GM04504 (cell line): ENCODE measurements at regions not wholly inside any gene's neighbourhood (a gene's known extent, or its start where the extent isn't known, plus 50 kb on each side); places are given as distances from the start of the nearest gene placed in this dataset.
A peak's percentile ranks its signal among the peaks of the same experiment; 100 is the strongest.
"Not testable (repeated sequence)": the region's sequence is repeated elsewhere in the genome, so short reads cannot be mapped to it uniquely, and the experiment has no call there.

Experiments
- DNase-seq: peaks from one replicate; pipeline ENCODE4 v3.0.0-alpha.2; 2012; ENCODE audit warnings: low read depth

GRCh38 chr10:63848871-63849270 lies 327.7 kb downstream of the REEP3 start:
- DNase-seq, result not testable (repeated sequence)

- no peak for DNase-seq
Measured at GRCh38 chr10:63862860-63863259, 341.7 kb downstream of the REEP3 start.

GRCh38 chr10:63865210-63865609 lies 344.0 kb downstream of the REEP3 start:
- no peak for DNase-seq

GRCh38 chr10:63866075-63866746 lies 345.0 kb downstream of the REEP3 start:
- peak; percentile 17 for DNase-seq

- no peak for DNase-seq
Measured at GRCh38 chr10:63866747-63867140, 345.5 kb downstream of the REEP3 start.

GRCh38 chr10:63878428-63878827 lies 357.2 kb downstream of the REEP3 start:
- no peak for DNase-seq

GRCh38 chr10:63883861-63884260 lies 362.7 kb downstream of the REEP3 start:
- no peak for DNase-seq

GRCh38 chr10:63884426-63884825 lies 363.2 kb downstream of the REEP3 start:
- no peak for DNase-seq

GRCh38 chr10:63885156-63885555 lies 364.0 kb downstream of the REEP3 start:
- DNase-seq, result no peak

DNA sequence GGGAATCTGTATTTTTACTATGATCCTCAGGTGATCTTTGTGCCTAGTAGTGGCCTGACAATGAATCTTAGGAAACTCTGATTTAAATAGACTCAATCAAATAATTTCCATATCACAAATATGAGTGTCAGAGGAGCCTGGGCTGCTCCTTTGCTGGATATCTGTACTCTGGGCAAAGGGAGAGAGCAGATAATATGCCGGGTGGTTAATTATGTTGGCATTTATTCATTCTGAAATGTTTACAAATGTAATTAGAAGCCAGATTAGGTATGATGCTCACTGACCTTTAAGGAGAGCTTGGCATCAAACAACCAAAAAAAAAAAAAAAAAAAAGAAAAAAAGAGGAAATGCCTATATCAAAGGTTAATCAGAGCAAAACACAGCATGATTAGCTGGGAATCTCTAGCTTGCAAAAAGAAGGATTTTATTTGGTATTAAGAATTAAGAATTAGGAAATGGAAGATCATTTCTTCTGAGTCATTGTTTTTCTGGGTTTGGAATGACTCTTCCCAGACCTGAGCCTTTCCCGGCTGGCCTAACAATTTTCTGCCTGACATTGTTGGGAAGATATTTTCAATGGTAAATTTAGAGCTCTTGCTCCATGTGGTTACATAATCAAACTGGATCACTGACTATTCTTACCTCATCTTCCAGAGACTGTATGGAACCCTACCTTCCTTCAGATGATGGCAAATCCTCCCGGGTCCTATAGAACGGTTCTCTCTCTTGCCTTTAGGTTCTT lies 365.3 kb downstream of the REEP3 start:
- no peak for DNase-seq

DNA sequence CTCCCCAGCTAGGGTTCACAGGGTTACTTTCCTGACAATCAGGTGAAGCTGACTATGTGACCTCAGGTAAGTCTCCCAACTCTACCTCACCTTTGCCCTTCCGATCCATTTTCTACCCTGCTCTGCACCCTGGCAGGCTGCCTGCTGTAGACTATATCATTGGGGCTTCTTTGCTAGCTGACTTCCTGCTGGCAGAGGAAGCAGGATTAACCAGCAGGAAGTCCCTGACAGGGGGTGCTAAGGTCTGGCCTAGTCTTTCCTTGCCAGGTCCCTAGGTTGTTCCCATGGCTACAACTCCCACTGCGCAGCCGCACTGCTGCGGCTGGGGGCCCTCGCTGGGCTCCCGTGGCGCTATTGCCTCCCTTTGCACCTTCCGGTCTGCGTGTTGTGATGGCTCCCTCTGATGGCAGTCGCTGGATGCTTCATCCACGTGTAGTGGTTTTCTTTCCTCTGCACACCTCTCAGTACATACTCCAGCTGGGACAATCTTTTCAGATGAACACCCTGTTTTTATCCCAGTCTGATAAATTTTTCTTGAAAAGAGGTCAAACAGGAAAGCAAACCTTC lies 365.9 kb downstream of the REEP3 start:
- no peak for DNase-seq

DNA sequence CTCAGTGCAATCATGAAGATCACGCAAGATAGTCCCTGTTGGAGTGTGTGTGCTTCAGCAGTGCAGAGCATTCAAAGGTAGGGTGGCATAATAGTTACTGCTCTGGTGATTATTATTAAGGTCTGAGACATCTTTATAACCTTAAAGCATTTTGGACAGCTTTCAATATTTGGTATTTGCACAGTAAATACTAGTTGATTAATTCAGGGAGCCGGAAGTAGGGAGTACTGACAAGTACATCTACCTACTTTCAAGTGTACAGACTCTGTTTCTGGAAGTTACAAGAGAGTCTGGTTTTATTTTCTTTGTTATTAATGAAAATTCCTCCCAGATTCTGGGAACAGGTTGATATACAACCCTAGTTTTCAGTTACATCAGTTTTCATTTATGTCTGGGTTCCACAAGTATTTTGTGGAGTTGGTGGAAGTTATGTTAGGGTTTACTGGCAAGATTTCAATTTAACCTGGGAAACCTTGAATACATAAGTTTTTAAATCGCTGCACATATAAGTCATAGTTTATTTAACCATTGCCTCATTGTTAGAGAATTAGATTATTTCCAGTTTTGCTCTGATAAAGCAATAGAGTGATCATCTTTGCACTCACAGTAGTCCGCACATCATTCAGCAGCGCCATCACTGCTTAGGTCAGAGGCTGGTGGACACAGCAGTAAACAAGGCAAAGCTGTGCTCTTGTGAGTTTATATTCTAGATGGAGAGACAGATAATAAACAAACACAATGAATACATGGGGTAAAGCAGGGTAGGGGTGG lies 366.6 kb downstream of the REEP3 start:
- DNase-seq, result no peak

DNA sequence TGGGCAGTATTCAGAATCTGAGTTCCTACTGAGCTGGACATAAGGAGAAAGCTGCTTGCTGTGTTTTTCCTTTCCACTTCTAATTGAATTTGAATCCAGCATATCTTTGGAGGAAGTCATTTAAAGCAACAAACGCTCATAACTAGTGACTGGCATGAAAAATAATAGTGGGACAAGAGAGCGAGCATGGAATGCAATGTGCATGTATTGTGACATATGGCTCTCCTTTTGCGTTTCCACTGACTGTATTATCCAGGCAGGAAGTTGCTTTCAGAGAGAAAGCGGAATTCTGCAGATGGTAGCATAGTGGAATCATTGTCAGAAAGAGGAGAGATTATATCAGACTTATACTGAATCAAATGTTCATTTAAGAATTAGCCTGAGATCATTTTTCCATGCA lies 368.6 kb downstream of the REEP3 start:
- no peak for DNase-seq

DNA sequence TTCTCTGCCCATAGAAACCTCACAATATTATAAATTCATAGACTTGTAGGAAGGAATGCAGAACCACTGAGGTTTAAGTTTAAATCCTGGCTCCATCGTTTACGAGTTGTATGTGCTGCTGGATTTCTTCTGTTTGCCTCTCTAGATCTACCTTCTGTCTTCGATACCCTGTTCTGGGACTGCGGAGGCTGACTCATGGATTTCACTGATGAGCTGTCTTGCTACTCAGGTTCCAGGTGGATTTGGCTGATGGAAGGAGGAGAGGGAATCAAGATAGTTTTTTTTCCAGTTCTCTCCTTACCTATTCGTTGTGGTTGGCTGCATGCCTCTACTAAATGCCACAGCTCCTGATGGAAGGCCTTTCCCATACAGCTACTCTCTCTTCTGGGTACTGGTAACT lies 375.8 kb downstream of the REEP3 start:
- DNase-seq, result no peak

DNA sequence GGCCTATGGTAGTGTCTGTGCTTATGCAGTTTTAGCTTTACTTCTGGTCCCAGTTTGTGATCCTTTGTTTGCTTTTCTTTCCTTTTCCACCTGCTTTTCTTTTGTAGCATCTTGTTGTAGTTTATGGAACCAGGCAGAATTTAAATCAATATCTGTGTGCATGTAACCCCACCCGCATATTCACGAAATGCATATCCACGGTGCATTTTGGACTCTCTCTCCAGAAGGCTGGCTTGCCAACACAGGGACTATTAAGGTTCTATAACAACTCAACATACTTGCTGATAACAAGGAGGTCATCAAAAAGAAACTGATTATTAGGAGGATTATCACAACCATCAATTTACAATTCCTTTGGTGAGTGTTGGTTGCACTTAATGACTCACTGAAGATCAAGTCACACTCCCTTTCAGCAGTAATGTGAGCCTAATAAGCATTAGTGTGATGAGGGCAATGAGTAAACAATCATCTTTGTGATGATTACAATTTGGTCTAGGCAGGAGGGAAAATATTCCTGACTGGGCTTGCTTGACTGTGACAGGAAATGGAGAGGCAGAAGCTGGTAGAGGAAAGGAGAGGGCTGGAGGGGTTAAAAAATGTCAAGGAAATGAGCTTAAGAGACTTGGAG lies 378.6 kb downstream of the REEP3 start:
- DNase-seq, result no peak

GRCh38 chr10:63901228-63901627 lies 380.0 kb downstream of the REEP3 start:
- no peak for DNase-seq

DNA sequence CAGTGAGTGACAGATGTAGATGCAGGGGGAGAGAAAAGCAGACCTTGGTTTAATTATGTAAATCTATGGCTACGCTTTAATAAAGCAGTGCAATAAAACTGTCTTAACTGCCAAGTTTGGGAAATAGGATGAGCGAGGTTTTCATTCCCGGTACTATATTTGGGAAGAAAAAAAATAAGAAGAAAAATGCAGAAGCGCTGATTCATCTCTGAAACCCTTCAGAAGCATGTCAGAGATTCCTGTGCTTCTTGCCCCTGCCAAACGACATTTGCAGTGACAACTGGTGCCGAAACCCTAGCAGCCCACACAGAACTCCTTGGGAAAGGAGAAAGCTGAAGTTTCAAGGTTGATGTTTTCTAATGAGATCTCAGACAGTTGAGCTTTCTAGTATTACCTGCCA lies 380.7 kb downstream of the REEP3 start:
- DNase-seq, result peak; percentile 10

DNA sequence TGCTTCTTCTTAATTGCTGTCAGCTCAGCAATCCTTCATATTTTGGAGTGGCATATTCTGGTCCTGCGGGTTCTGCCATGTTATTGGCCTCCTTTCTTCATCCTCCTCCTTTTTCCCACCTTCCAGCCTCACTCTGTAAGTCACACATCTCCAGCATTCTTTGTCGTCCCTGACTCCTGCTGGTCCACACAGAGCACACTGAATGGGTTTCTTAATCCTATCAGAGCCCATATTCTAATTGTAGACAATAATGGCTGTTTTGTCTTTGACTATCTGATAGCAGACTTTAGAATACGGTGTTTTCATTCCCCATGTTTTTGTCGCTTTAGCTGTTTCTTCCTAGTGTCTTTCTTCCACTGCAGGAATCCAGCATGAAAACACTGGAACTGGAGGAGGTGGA lies 389.6 kb downstream of the REEP3 start:
- no peak for DNase-seq

- no peak for DNase-seq
Measured at GRCh38 chr10:63915240-63915639, 394.0 kb downstream of the REEP3 start.

DNA sequence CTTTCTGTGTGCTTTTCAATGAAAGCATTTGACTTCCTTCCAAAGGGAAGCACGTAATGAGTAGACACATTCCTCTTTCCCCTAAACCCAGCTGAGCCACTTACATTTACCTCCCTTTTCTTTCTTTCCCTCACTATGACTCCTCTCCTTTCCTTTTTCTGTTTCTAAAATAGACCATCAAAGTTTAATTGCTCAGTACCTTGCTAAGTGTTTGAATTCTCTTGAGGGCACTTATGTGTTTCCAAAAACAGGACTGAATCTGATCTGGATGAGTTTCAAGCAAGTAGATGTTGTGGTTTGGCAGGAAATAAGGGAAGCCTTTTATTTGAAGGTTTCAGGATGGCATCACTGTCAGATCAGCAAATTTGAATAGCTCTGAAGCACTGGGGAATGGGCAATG lies 396.2 kb downstream of the REEP3 start:
- no peak for DNase-seq

GRCh38 chr10:63919575-63920279 lies 398.5 kb downstream of the REEP3 start:
- DNase-seq, result no peak

GRCh38 chr10:63920926-63921325 lies 399.7 kb downstream of the REEP3 start:
- DNase-seq, result no peak
